ENCODE measurements at regions not wholly inside any gene's neighbourhood (a gene's known extent, or its start where the extent isn't known, plus 50 kb on each side); places are given as distances from the start of the nearest gene placed in this dataset.
"Not testable (repeated sequence)": the region's sequence is repeated elsewhere in the genome, so short reads cannot be mapped to it uniquely, and the experiment has no call there.

DNA sequence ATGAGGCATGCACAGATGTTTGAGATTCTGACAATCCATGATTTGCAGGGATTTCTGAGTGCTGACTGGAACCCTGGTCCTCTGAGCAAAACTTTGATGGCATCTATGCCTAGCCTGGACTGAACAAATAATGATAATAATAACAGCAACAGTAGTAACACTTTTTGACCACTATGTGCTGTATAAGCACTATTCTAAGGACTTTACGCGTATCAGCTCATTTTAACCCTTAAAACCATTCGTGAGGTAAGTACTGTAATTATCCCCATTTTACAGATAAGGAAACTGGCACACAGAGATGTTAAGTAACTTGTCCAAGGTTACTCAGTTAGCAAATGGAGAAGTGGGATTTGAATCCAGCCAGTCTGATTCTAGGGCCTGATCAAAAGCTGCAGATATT is 168.4 kb downstream of the C11orf91 start:
- DNase-seq (ENCODE audit: low spot score) = no peak
- no peak overlapping the region for H3K27ac ChIP-seq
- ChIA-PET CTCF (no interaction called here), POLR2A (ENCODE audit: low non-redundant PET) (no interaction called here)
- TF ChIP-seq, protein P1, sequence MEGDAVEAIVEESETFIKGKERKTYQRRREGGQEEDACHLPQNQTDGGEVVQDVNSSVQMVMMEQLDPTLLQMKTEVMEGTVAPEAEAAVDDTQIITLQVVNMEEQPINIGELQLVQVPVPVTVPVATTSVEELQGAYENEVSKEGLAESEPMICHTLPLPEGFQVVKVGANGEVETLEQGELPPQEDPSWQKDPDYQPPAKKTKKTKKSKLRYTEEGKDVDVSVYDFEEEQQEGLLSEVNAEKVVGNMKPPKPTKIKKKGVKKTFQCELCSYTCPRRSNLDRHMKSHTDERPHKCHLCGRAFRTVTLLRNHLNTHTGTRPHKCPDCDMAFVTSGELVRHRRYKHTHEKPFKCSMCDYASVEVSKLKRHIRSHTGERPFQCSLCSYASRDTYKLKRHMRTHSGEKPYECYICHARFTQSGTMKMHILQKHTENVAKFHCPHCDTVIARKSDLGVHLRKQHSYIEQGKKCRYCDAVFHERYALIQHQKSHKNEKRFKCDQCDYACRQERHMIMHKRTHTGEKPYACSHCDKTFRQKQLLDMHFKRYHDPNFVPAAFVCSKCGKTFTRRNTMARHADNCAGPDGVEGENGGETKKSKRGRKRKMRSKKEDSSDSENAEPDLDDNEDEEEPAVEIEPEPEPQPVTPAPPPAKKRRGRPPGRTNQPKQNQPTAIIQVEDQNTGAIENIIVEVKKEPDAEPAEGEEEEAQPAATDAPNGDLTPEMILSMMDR (conservative IDR thresholded peaks at IDR 0.05; ENCODE audit: low read depth) = no peak

GRCh38 chr11:33531743-33532181 is 168.9 kb downstream of the C11orf91 start:
- ChIA-PET POLR2A (ENCODE audit: low non-redundant PET) (no interaction called here), CTCF (interaction anchor here (0.6 kb wide), 1 partner anchor 66 kb away, joined by 3 read pairs; no protein-coding TSS in a partner anchor)

DNA sequence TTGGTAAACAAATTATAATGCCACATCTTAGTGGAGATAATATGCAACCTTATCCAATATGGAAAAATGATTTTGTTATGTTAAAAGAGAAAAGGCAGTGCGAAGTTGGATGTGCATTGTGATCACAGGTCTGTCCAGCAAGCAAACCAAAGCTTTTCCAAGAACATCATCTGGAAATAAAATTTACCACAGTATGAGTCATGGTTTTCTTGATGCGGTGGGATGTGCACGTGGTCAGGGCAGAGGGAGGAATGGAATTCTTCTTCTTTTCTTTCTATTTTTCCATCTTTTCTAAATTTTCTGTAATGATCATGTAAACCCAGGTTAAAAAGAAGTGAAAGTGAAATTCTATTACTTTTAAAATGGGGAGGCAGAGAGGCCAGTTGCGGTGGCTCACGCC is 169.8 kb downstream of the C11orf91 start:
- no peak overlapping the region for H3K27ac ChIP-seq
- DNase-seq (ENCODE audit: low spot score) = no peak
- ChIA-PET POLR2A (ENCODE audit: low non-redundant PET) (no interaction called here), CTCF (interaction anchor here (0.6 kb wide), 1 partner anchor 881 kb away, joined by 3 read pairs; no protein-coding TSS in a partner anchor)
- TF ChIP-seq, protein P1 (conservative IDR thresholded peaks at IDR 0.05; ENCODE audit: low read depth) = no peak

More at GRCh38 chr11:33531743-33532181, 168.9 kb downstream of the C11orf91 start:
- DNase-seq (ENCODE audit: low spot score) = no peak
- TF ChIP-seq, protein P1 (conservative IDR thresholded peaks at IDR 0.05; ENCODE audit: low read depth) = no peak
- H3K27ac ChIP-seq = no peak overlapping the region

GRCh38 chr11:33529461-33529860 is 171.2 kb downstream of the C11orf91 start:
- CTCF ChIA-PET = interaction anchor here (0.6 to 0.7 kb wide), 3 partner anchors 107 to 1210 kb away, joined by 3 to 7 read pairs (median 3); no protein-coding TSS in a partner anchor
- TF ChIP-seq, protein P1 (conservative IDR thresholded peaks at IDR 0.05; ENCODE audit: low read depth) = no peak
- no peak for DNase-seq (ENCODE audit: low spot score)
- H3K27ac ChIP-seq = no peak overlapping the region
- POLR2A ChIA-PET (ENCODE audit: low non-redundant PET) = no interaction called here

- H3K27ac ChIP-seq; CTCF ChIA-PET; POLR2A ChIA-PET (ENCODE audit: low non-redundant PET); DNase-seq (ENCODE audit: low spot score): not testable (repeated sequence)
Observed at GRCh38 chr11:33527738-33528137, 172.9 kb downstream of the C11orf91 start.

GRCh38 chr11:33525789-33526188 is 174.8 kb downstream of the C11orf91 start:
- ChIA-PET CTCF (interaction anchor here (0.6 kb wide), 1 partner anchor 18 kb away, joined by 4 read pairs; no protein-coding TSS in a partner anchor), POLR2A (ENCODE audit: low non-redundant PET) (no interaction called here)
- no peak for DNase-seq (ENCODE audit: low spot score)
- H3K27ac ChIP-seq = no peak overlapping the region
- TF ChIP-seq, protein P1 (conservative IDR thresholded peaks at IDR 0.05; ENCODE audit: low read depth) = no peak

GRCh38 chr11:33521384-33521783 is 179.2 kb downstream of the C11orf91 start:
- ChIA-PET CTCF (no interaction called here), POLR2A (ENCODE audit: low non-redundant PET) (no interaction called here)
- DNase-seq (ENCODE audit: low spot score) = no peak
- TF ChIP-seq, protein P1 (conservative IDR thresholded peaks at IDR 0.05; ENCODE audit: low read depth) = no peak
- H3K27ac ChIP-seq = no peak overlapping the region
